ENCODE measurements at regions not wholly inside any gene's neighbourhood (a gene's known extent, or its start where the extent isn't known, plus 50 kb on each side); places are given as distances from the start of the nearest gene placed in this dataset.
A peak's percentile ranks its signal among the peaks of the same experiment; 100 is the strongest.

DNA sequence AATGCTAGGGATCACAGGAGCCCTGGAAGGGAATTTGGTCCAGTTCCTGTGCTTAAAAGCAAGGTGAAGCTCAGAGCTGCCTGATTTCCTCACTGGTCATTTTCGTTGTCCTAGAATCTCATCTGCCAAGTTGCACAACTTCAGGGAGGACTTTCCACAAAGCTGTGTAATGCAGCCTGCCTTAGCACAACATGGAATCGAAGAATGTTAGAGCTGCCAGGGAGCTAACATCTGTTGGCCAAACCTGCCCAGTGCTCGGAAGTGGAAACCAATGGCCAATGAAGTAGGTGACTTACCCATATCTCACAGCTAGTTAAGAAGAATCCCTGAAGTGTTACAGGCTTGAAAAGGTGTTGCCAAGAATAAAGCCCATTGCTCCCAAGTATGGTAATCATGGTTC lies 79.9 kb upstream of the SSTR1 start:
- no peak for FAIRE-seq
- TF ChIP-seq POLR2A (IDR thresholded peaks at IDR 0.05; ENCODE audit: low read depth, low read length) = no peak

DNA sequence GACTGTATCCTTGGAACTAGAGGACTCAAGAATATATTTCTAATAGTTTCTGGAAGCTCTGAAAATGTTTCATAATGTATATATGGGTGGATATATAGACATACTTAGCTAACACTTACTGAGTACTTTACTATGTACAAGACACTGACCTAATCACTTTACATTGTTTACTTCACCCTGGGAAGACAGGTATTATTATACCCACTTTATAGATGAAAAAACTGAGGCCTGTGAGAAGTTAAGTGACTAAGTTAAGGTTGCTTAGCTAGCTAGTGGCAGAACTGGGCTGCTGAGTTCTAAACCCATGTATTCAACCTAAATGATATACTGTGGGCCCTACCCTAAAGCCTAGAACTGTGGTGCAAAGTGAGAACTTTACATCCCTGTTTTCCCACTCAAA lies 79.1 kb upstream of the SSTR1 start:
- FAIRE-seq (no peak), DNase-seq (ENCODE audit: insufficient read length, low spot score) (no peak)
- TF ChIP-seq POLR2A (IDR thresholded peaks at IDR 0.05; ENCODE audit: low read depth, low read length) = no peak

More for the DNA sequence above, 79.9 kb upstream of the SSTR1 start:
- DNase-seq (ENCODE audit: insufficient read length, low spot score) = no peak

DNA sequence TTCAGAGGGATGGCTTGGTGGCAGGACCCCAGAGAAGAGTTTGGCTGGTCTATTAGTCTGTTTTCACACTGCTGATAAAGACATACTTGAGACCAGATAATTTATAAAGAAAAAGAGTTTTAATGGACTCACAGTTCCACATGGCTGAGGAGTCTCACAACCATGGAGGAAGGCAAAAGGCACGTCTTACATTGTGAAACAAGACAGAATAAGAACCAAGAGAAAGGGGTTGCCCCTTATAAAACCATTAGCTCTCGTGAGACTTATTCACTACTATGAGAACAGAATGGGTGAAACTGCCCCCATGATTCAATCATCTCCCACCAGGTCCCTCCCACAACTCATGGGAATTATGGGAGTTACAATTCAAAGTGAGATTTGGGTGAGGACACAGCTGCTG lies 78.5 kb upstream of the SSTR1 start:
- DNase-seq (ENCODE audit: insufficient read length, low spot score) = no peak
- no peak for FAIRE-seq
- TF ChIP-seq POLR2A (IDR thresholded peaks at IDR 0.05; ENCODE audit: low read depth, low read length) = no peak

DNA sequence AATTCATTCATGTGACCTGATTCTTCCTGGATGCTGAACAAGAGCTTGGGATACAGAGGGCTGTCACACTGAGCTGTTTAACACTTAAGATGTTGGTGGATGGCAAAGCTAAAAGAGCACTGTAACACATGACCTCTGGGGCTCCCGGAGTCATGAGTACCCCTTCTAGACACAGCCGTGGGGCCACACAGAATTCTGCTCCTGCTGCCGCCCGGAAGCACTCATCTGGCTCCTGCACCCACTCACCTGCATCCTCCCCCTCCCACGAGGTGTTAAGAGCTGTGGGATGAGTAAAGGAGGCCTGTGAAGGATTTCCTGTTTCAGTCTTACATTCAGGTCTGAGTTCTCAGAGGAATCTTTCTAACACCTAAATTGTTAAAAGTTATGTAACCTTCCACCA lies 78.0 kb upstream of the SSTR1 start:
- DNase-seq (ENCODE audit: insufficient read length, low spot score) = no peak
- TF ChIP-seq POLR2A (IDR thresholded peaks at IDR 0.05; ENCODE audit: low read depth, low read length) = no peak
- FAIRE-seq = no peak

DNA sequence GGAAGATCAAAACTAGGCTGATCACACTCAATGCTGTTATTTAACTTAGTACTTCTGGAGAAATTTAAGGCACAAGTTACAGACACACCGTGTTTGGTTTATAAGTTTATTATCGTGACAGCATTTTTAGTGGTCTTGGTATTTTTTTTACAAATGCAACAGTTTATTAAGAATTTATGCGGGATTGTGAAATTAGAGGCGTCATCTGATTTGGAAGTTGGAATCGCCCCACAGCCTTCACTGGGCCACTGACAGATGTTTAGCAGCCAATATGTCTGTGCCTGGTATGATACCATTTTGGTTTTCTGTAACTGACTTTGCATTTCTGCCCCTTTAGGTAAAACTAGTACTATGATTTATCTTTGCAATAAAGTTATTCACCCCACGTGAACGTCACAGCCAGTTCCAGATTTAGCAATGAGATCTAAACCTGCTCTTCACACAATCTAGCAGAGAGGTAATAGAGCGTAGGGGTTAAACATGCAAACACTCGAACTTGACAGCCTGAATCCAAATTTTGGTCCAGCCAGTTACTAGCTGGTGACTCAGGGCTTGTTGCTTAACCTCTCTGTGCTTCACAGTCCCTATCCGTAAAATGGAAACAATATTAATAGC lies 73.2 kb upstream of the SSTR1 start:
- TF ChIP-seq POLR2A (IDR thresholded peaks at IDR 0.05; ENCODE audit: low read depth, low read length) = no peak
- FAIRE-seq (no peak), DNase-seq (ENCODE audit: insufficient read length, low spot score) (no peak)

DNA sequence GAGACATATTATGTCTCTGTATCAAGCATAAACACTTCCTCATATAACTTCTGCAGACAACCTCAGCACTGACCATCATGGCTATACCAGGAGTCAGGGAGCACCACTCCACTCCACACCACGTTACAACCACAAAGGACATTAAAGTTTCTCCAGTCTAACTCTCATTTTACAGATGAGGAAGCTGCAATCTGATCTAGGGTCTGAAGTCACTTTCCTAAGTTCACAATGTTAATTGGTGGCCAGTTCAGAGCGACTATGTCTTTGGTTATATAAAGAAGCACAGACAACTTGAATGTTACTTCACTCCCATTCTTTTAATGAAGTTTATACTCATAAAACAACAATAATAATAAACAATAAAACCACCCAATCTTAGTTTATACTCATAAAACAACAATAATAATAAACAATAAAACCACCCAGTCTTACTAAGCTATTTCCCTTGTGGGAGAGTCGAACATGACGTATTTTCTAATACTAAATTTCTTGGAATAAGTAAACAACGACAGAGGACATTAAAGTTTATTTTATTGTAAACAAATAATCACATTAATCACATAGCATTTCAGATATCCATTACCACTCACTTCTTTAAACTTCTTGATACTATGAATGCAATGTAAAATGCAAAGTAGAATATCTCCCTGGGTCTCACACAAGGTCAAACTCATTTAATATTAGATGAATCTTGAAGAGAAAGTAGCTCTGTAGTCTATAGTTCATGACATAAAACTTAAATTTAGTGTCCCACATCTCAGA lies 72.4 kb upstream of the SSTR1 start:
- FAIRE-seq (no peak), DNase-seq (ENCODE audit: insufficient read length, low spot score) (no peak)
- TF ChIP-seq POLR2A (IDR thresholded peaks at IDR 0.05; ENCODE audit: low read depth, low read length) = no peak

DNA sequence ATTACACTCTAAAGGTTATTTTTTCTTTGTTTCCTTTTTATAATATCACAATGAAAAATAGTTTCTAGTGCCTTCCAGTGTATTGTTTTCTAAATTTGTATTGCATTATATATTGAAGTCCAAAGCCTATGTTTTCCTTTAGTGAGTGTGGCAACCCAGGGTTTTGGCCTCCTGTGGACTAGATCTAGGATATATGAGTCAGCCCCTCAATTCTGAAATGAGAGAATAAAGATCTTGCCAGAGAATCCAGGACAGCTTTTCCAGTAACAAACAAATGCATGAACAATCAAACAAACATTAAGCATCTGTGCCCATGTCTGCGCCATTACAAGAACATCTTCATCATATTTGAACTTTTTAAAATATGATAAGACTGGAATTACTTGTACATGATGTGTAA lies 70.7 kb upstream of the SSTR1 start:
- FAIRE-seq (no peak), DNase-seq (ENCODE audit: insufficient read length, low spot score) (no peak)
- no peak for TF ChIP-seq POLR2A (IDR thresholded peaks at IDR 0.05; ENCODE audit: low read depth, low read length)

DNA sequence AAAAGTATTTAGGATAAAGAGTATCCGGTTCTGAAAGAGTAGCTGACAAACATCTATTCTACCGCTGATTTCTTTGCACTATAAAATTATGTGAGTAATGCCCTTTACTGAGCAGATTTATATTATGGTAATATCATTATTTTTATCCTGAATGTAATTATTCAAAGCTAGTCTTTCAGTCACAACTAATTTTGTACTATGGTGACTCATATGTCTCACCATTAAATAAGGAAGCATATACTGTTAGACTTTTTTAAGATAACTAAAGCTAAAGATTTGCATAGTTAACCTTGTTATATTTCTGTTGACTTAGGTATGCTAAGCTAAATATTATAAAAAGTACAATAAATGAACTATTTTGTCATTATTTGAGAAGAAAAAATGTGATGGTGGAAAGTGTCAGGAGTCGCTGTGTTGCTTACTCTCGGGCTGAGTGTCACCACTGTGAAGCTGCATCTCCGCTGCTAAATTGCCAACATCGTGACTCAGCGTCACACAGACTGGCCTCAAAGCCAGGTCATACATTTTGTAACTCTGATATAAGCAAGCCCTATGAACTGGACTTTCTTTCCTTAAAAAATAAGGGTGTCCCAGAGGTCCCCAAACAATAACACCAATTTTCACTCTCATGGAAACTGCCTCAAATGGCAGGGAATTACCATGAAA lies 69.1 kb upstream of the SSTR1 start:
- DNase-seq (ENCODE audit: insufficient read length, low spot score) (no peak), FAIRE-seq (peak; percentile 52)
- no peak for TF ChIP-seq POLR2A (IDR thresholded peaks at IDR 0.05; ENCODE audit: low read depth, low read length)

DNA sequence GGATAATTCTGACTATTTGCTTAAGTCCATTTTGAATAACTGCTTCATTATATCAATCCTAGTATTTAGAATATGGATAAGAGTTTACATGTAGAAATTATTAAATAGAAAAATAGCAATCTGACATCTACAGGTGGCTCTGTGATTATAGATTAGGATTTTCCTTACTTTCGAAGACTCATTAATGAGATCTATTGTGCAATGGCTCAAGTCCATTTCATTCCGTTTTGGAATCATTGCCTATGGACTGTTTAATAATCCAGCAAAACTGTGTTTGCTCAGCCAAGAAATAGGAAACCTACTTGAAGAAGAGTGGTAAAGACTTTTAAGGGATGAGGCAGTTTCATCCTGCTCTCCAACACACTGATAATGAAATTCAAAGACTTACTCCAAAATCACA lies 67.8 kb upstream of the SSTR1 start:
- FAIRE-seq (no peak), DNase-seq (ENCODE audit: insufficient read length, low spot score) (no peak)
- no peak for TF ChIP-seq POLR2A (IDR thresholded peaks at IDR 0.05; ENCODE audit: low read depth, low read length)

DNA sequence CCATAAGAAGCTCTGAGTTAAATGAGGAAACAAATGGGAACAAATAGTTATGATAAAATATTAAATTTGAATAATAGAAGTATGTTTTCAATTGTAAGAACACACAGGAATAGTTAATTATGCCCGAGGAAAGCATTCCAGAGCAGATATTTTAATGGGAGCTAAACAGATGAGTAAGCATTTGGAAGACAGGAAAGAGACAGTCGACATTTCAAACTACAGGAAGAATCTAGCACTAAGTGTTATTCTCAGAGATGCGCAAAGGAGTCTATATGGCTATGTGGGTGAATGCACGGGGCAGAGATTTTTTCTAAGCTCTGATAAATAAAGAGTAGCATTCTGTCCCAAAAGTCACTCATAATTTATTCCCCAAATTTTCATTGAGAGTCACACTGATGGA lies 64.5 kb upstream of the SSTR1 start:
- no peak for FAIRE-seq
- DNase-seq (ENCODE audit: insufficient read length, low spot score) = no peak
- no peak for TF ChIP-seq POLR2A (IDR thresholded peaks at IDR 0.05; ENCODE audit: low read depth, low read length)

DNA sequence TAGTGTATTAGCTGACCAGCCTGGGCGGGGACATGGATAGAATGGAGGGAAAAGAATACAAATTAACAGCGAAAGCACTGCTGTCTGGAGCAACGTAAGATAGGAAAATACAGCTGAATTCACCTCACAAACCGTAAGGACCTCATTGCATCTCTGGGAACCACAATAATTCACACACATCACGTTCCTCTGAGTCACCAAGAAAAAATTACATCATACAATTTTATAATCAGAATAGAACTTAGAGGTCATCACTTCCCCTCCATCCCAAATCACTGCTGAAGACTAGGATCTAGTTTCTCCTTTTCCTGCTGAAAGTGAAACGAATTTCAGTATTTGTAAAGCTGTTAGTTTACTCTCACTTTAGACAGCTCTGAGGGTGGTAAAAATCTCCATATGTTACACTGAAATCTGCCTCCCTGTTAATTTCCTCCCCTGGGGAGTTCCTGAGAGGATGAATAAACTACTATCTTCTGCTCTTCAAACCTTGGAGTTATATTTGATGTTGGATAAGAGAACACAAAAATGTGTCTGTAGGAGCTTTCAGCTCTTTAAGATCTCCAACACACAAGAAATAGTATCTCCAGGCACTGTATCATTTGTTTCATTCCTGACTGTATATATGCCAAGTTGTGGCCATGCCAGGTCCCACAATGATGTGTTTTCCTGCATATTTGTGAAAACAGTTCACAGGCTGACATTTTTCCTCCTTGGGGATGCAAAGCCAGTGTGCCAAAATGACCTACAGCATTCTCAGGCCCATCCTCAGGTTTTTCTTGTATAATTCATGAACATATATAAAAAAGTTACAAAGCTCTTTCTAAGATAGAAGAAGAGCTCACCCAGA lies 63.8 kb upstream of the SSTR1 start:
- FAIRE-seq (no peak), DNase-seq (ENCODE audit: insufficient read length, low spot score) (no peak)
- TF ChIP-seq POLR2A (IDR thresholded peaks at IDR 0.05; ENCODE audit: low read depth, low read length) = no peak

DNA sequence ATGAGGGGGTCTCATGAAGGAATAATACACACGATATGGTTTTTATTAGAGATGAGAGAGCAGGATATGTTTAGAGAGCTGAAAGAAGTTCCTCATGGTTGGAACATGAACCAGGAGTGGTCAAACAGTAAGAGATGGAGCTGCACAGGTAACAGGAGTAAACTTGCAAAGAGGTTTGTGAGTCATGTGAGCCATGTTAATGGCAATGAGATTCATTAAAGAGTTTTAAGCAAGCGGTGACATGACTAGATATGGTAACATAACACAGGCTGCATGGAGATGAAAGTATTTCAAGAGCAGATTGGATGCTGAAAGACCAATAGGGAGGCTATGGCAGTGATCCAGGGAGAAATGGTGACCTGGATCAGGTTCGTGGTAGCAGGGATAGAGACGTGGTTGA lies 62.6 kb upstream of the SSTR1 start:
- FAIRE-seq (no peak), DNase-seq (ENCODE audit: insufficient read length, low spot score) (no peak)
- no peak for TF ChIP-seq POLR2A (IDR thresholded peaks at IDR 0.05; ENCODE audit: low read depth, low read length)

DNA sequence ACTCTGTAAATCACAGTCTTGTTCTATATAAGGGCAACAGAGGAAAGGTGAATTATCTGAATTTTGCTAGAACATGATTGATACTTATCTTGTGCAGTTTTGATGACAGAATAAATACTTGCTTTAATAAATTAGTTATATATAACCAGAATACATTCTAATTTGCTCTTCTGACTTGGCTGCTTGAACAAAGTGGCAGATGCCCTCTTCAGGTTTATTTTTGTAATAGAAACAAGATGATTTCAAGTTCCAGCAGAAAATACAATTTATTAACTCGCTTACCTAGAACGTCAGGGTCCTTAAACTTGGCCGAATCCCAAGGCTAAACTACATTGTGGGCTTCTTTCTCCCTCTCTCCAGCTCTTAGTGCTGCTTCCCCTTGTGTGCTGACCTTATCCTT lies 57.6 kb upstream of the SSTR1 start:
- TF ChIP-seq POLR2A (IDR thresholded peaks at IDR 0.05; ENCODE audit: low read depth, low read length) = no peak
- FAIRE-seq = no peak
- DNase-seq (ENCODE audit: insufficient read length, low spot score) = no peak

All from H54 (cell line).